ENCODE measurements at regions not wholly inside any gene's neighbourhood (a gene's known extent, or its start where the extent isn't known, plus 50 kb on each side); places are given as distances from the start of the nearest gene placed in this dataset.
A peak's percentile ranks its signal among the peaks of the same experiment; 100 is the strongest.

DNA sequence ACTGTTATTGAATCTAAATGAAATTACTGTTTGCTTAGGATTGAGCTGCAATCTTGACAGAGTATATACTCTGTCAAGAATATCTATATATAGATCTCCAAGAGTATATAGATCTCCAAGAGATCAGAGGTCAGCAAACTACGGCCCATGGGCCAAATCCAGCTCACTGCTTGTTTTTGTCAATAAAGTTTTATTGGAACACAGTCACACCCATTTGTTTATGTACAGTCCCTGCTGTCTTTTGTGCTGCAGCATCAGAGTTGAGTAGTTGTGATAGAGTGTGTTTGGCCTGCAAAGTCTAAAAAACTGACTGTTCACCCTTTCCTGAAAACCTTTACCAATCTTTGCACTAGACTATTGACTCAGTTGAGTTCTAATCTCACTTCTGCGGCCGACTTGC is 66.3 kb upstream of the NPVF start:
- TF ChIP-seq, protein P1, sequence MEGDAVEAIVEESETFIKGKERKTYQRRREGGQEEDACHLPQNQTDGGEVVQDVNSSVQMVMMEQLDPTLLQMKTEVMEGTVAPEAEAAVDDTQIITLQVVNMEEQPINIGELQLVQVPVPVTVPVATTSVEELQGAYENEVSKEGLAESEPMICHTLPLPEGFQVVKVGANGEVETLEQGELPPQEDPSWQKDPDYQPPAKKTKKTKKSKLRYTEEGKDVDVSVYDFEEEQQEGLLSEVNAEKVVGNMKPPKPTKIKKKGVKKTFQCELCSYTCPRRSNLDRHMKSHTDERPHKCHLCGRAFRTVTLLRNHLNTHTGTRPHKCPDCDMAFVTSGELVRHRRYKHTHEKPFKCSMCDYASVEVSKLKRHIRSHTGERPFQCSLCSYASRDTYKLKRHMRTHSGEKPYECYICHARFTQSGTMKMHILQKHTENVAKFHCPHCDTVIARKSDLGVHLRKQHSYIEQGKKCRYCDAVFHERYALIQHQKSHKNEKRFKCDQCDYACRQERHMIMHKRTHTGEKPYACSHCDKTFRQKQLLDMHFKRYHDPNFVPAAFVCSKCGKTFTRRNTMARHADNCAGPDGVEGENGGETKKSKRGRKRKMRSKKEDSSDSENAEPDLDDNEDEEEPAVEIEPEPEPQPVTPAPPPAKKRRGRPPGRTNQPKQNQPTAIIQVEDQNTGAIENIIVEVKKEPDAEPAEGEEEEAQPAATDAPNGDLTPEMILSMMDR (IDR thresholded peaks at IDR 0.05; ENCODE audit: low read depth, low read length) = no peak
- no peak for DNase-seq (ENCODE audit: low read depth in 2 of 2)
- H3K4me3 ChIP-seq (replicated peaks in 1 of 2; ENCODE audit: low read depth in 2 of 2, low read length in 2 of 2) = no peak overlapping the region

DNA sequence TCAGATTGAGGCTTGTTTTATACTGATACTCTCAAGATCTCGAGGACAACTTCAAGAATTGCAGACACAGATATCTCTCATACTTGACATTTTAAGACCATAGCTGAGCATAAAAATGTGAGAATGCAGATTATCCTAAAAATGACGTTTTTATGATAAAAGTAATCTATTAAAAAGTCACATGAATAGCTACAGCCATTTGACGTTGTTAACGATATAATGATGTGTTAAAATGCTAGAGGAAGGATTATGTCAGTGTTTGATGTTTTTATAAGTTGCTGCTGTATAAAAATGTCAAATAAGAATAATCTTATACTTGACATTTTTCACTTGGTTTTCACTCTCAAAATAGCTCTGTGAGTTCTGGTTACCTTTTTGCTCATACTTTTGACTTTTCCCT is 67.1 kb upstream of the NPVF start:
- no peak for DNase-seq (ENCODE audit: low read depth in 2 of 2)
- TF ChIP-seq, protein P1 (IDR thresholded peaks at IDR 0.05; ENCODE audit: low read depth, low read length) = no peak
- H3K4me3 ChIP-seq (replicated peaks in 1 of 2; ENCODE audit: low read depth in 2 of 2, low read length in 2 of 2) = no peak overlapping the region

DNA sequence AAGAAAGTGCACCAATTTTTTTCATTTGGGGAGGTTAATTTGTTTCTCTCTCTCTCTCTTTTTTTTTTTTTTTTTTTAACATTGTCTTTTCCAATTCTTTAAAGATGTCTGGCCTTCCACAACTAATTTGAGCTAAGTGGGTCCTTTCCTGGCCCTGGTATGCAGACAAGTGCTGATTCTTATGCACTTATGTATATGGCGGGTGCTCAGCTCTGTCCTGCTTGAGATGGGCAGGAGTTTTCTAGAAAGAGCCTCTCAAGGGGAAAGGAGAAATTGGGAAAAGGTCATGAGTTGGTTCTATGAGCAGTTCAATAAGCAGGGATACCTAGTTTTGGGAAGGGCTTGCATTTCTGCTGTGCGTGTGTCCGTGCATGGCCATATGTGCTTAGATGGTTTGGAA is 67.8 kb upstream of the NPVF start:
- no peak overlapping the region for H3K4me3 ChIP-seq (replicated peaks in 1 of 2; ENCODE audit: low read depth in 2 of 2, low read length in 2 of 2)
- TF ChIP-seq, protein P1 (IDR thresholded peaks at IDR 0.05; ENCODE audit: low read depth, low read length) = no peak
- DNase-seq (ENCODE audit: low read depth in 2 of 2) = no peak

DNA sequence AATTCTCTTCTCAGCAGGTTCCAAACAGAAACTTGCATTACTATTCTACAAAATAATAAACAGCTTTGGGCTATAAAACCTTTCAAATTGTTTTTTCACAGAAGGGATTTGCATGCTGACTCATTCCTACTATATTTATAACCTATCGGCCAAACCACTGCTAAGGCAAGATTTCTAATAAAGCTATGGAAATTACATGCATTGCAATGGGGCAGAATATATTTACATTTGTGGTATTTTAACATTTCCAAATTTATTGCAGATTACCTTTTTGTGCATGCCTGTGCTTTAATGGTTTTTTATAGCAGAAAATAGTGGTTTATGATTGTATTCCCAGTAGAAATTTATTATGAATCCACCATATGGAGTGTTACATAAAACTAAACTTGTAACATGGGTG is 69.0 kb upstream of the NPVF start:
- no peak overlapping the region for H3K4me3 ChIP-seq (replicated peaks in 1 of 2; ENCODE audit: low read depth in 2 of 2, low read length in 2 of 2)
- TF ChIP-seq, protein P1 (IDR thresholded peaks at IDR 0.05; ENCODE audit: low read depth, low read length) = no peak
- no peak for DNase-seq (ENCODE audit: low read depth in 2 of 2)

DNA sequence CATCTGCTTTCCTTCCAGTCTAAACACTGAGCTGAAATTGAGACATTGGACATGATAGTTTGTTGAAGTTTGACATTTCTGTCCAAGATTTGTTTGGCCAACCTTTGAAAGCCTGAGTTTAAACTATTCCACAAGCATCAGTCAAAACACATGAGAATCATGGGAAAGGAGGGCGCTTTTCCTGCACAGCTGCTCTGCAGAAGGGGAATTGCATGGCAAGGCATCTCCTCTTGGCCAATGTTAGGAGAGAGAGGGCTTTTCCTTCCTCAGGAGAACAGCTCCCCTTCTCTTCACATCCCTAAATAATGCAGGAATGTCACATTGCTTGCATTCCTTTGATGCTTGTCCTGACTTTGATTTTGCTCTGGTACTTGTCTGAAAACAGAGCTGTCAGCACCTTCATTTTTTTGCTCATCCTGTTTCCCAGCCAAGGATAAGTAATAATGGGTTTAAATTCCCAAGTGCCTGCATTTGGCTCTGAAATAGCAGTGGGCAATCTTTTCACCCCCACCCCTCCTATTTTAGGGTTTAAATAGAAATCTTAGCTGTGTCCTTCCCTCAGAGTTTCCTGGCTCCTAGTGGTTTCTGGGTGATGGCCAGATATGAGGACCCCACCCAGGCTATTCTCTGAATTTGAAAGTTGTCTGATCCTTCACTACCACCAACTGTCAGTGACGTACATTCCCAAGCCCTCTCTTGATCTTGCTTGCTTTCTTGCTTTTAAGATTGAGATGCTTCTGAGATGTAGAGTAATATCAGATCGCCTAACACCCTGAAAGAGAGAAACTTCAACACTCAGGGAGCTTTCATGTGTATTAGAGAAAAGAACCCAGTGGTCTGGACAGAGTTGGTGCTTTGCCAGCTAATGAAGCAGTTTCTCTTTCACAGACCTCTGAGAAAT is 75.2 kb upstream of the NPVF start:
- H3K4me3 ChIP-seq (replicated peaks in 1 of 2; ENCODE audit: low read depth in 2 of 2, low read length in 2 of 2) = no peak overlapping the region
- TF ChIP-seq, protein P1 (IDR thresholded peaks at IDR 0.05; ENCODE audit: low read depth, low read length) = no peak
- peak in 1 of 2 donors; percentile 70 for DNase-seq (ENCODE audit: low read depth in 2 of 2)

DNA sequence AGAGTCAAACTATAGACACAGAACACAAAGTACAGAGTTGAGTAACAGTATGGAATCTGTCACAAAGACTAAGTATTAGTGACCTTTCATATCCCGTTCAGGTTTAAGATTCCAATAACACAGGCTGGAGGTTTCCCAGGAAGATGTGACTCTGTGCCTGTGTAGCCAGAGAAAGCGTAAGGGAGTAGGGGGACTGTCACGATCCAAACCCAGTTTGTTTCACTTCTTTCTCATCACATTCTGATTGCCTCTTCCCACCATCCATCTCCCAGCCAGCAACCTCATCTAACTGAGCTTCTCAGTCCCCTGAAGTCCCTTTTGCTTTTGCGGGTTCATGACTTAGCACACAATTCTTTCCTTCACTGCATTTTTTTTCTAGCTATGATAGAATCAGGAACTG is 76.4 kb upstream of the NPVF start:
- TF ChIP-seq, protein P1 (IDR thresholded peaks at IDR 0.05; ENCODE audit: low read depth, low read length) = no peak
- DNase-seq (ENCODE audit: low read depth in 2 of 2) = no peak
- H3K4me3 ChIP-seq (replicated peaks in 1 of 2; ENCODE audit: low read depth in 2 of 2, low read length in 2 of 2) = no peak overlapping the region
